AG10803 (cell line): ENCODE measurements at regions not wholly inside any gene's neighbourhood (a gene's known extent, or its start where the extent isn't known, plus 50 kb on each side); places are given as distances from the start of the nearest gene placed in this dataset.

Experiments
- DNase-seq: peaks from one replicate; pipeline ENCODE4 v3.0.0; 2010; ENCODE audit warnings: low read depth
- H3K4me3 ChIP-seq: 2 replicates; pipeline ENCODE4 v1.5.1; 2011; ENCODE audit warnings: mild to moderate bottlenecking, low read length, control low read depth
- TF ChIP-seq, protein P1 (sequence below): conservative IDR thresholded peaks from 2 replicates; pipeline ENCODE4 v1.5.1; 2011; ENCODE audit warnings: mild to moderate bottlenecking, low read length, control low read depth, inconsistent platforms

DNA sequence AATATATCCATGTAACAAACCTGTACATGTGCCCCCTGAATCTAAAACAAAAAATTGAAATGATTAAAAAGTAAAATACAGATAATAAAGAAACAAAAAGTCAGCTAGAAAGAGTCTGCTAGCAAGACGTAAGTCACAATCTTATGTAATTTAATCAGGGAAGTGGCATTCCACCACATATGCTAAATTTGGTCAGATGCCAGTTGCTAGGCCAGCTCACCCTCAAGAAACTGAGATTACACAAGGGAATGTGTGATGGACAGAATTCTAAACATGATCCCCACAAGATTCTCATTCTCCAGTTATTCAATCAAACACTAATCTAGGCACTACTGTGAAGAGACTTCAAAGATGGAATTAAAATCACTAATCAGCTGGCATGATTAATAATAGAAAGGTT, 689.3 kb downstream of the CENPC start:
- DNase-seq: no peak
- TF ChIP-seq, protein P1, sequence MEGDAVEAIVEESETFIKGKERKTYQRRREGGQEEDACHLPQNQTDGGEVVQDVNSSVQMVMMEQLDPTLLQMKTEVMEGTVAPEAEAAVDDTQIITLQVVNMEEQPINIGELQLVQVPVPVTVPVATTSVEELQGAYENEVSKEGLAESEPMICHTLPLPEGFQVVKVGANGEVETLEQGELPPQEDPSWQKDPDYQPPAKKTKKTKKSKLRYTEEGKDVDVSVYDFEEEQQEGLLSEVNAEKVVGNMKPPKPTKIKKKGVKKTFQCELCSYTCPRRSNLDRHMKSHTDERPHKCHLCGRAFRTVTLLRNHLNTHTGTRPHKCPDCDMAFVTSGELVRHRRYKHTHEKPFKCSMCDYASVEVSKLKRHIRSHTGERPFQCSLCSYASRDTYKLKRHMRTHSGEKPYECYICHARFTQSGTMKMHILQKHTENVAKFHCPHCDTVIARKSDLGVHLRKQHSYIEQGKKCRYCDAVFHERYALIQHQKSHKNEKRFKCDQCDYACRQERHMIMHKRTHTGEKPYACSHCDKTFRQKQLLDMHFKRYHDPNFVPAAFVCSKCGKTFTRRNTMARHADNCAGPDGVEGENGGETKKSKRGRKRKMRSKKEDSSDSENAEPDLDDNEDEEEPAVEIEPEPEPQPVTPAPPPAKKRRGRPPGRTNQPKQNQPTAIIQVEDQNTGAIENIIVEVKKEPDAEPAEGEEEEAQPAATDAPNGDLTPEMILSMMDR: no peak
- H3K4me3 ChIP-seq: no peak overlapping the region

DNA sequence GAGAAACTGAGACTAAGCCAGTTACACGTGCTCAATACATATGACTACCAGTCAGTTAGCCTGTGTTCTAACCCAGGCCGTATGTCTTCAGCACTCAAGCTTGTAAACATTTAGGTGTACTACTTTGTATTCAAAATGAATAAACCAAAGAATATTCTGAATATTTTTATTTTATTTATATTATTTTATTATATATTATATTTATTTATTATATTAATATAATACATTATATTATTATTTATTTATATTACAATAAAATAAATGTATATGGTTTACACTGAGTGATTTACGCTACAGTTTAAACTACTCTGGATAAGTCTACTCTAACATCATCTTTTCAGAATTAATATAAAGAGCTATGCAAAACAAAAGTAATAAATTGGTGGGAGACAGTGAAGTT, 691.5 kb downstream of the CENPC start:
- TF ChIP-seq, protein P1: no peak
- H3K4me3 ChIP-seq: no peak overlapping the region
- no peak for DNase-seq

DNA sequence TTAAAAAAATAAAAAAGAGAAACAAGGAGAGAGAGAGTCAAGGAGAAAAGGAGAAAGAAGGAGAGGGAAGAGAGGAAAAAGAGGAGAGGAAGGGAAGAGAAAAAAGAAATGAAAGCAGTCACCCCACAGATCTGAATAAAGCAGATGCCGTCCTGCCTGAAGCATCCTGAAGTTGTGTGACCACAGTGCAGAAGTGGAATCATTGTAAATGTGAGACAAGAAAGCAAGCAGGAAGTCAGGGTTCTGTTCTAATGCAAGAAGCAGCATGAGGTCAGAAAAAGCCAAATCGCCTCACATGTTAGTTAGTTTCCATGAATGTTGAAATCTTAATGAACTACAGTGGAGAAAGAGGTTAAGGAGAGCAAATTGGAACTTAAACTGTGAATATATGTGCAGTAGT, 692.5 kb downstream of the CENPC start:
- DNase-seq: no peak

DNA sequence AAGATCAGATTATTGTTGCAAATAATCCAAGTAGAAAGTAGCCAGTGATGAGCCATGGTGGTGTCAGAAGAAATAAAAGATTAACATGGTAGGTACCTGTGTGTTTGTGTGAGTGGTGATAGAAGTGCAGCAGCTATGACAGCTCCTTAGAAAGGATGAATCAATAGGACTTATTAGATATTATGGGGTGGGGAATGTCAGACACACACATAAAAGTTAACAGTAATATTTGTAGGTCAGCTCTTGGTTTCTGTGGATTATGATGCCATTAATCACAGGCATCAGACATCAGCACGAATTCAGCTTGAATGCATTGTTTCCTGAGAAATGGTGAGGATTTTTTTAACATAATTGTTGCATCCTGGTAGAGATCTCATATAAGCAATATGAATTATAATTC, 695.7 kb downstream of the CENPC start:
- DNase-seq: no peak
- TF ChIP-seq, protein P1: no peak
- H3K4me3 ChIP-seq: no peak overlapping the region

More for the DNA sequence above, 692.5 kb downstream of the CENPC start:
- H3K4me3 ChIP-seq: no peak overlapping the region
- TF ChIP-seq, protein P1: no peak

DNA sequence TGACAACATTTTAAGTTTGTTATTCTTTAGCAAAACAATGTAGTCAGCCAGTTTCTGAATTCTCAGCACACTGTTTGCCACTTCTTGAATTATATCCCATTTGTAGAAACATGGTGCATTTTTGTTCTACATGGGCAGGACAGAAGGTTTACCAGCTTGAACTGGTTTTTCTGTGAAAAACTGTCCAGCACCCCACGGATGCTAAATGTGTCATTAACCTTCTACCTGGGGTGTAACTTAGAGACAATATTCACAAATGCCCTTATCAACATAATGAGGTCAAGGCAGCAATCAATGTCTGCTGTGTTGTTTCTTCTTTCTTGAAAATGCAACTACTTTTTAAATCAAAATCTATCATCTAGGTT, 702.6 kb downstream of the CENPC start:
- TF ChIP-seq, protein P1: no peak
- no peak overlapping the region for H3K4me3 ChIP-seq
- DNase-seq: no peak

DNA sequence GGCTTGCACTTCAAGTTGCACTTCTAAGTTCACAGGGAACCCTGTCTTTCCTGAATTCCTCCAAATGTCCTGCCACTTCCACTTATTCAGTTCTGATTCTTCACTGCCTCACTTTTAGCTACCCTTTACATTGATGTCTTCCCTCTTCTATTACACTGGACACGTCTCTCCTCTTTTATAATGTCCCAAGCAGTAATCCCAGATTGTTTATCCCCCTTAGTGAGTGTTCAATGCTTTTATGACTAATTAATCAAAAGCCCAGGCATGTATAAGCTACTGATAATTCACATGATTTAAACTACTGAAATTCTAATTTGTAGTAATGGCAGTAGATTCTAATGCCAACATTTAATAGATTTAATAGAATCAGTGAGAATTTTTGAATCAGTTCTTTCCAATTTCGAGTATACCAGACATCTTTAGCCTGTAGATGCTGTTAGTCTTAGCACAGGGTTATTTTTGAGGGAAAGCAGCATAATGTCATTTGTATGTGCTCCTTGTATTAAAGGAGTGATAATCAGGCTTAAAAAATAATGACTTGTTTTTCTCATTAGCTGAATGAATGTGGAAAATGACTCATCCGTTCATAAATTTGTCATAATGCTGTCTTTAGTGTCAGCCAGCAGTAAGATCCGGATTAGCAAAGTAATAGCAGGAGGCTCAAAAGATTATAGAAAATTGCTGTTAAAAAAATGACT, 703.1 kb downstream of the CENPC start:
- TF ChIP-seq, protein P1: no peak
- no peak overlapping the region for H3K4me3 ChIP-seq
- DNase-seq: no peak

DNA sequence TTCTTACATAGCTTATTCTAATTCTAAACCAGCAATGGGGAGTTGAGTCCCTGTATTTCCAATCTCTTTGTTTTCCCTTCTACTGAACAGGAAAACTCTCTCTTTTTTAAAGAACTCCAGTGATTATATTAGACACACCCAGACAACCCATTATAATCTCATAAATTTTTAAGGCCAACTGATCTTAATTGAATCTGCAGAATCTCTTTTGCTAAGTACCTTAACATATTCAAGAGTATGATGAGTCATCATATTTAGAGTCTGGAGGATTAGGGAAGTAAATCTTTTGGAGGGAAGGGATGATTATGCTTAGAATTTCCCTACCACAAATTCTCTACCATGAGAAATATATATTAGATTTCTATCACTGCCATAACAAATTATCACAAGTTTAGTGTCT, 705.1 kb downstream of the CENPC start:
- no peak overlapping the region for H3K4me3 ChIP-seq
- TF ChIP-seq, protein P1: no peak
- no peak for DNase-seq
